CD4-positive, alpha-beta T cell treated with Interleukin-1 beta for 1 hour (primary cell): ENCODE measurements at regions not wholly inside any gene's neighbourhood (a gene's known extent, or its start where the extent isn't known, plus 50 kb on each side); places are given as distances from the start of the nearest gene placed in this dataset.

Experiments used
- DNase-seq, 2 donors: peaks; one replicate each; pipeline ENCODE4 v3.0.0-alpha.2; 2020 to 2022

DNA sequence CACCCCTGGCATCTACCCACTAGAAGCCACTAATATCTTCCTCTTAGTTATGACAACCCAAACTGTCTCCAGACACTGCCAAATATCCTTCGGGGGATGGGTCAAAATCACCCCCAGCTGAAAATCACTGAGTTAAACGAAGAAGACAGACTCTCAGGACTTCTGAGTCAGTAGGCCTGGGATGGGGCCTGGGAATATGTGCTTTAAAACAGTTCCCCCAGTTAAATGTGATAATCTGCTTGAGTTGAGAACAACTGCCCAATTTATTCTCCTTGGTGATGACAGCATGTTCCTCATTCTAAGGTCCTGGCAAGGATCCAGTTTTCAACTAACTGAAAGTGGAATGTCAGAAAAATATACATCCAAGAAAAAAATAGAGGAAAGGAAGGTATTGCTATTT lies 52.4 kb downstream of the CBLL2 start:
- no peak for DNase-seq

DNA sequence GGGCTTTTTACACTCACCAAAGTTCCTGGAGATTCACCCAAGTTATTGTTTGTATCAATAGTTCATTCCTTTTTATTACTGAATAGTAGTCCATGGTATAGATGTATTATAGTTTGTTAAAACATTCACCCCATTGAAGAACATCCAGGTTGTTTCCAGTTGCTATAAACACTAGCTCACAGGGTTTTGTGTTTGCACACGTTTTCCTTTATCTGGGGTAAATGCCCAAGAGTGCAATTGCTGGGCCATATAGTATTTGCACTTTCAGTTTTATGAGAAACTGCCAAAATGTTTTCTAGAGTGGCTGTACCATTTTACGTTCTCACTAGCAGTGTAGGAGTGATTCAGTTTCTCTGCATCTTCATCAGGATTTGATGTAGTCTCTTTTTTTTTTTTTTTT lies 57.1 kb downstream of the CBLL2 start:
- no peak for DNase-seq

DNA sequence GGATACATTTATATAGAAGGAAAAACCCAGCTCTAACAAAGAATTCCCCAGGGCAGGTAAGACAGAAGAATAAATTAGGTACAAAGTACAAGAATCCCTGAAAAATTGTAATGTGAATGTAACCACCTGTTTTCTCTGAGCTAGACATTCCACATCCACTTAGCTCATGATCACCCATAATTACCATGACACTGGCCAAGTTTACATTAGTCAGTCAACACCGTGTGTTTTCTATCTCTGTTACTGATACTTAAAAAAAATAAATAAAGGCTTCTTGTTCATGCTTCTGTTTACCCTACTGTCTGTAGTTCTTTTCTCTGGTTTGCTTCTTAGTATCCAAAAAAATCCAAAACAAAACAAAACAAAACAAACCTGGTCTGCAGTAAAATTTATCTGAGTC lies 66.0 kb downstream of the CBLL2 start:
- DNase-seq = no peak

DNA sequence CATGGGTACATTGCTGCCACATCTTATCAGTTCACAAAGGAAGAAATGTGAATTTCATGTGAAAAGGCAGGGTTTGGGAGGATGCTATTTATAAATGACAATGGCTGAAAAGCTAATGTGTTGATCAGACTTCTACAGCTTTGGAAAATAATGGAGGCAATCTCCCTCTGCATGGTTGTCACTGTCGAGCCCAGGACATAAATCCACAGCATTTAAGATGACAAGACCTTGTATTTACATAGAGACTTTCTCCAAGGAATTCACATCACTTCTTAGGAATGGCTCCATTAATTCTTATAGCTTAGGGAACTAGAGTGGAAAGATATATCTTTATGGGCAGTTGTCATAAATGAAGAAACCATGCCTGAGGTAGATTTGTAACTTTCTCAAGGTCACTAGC lies 66.7 kb downstream of the CBLL2 start:
- DNase-seq = no peak

DNA sequence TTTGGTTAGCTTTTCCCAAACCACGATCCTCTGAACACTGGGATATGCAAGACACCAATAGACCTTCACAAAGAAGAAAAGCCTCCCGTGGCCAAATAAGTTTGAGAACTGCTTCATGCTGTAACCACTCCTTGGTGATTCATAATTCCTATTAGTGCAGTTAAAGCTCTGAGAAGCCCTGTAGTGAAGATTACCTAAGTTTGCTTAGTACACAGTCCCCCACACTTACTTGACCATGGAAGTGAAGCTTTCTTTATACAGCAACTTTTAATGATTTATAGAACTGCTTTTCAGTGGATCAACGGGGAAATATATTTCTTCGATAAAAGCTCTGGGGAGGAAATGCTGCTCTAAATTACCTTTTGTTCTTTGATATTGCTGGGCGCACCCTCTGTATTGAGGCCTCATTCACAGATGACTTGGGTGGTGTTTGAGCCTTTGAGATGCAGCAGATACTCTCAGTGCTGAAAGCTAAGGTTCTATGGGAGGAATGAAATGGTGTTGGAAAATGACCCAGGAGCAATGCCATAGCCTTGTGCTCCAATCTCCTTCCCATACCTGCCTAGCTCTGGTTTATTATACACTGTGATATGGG lies 67.4 kb downstream of the CBLL2 start:
- no peak for DNase-seq

DNA sequence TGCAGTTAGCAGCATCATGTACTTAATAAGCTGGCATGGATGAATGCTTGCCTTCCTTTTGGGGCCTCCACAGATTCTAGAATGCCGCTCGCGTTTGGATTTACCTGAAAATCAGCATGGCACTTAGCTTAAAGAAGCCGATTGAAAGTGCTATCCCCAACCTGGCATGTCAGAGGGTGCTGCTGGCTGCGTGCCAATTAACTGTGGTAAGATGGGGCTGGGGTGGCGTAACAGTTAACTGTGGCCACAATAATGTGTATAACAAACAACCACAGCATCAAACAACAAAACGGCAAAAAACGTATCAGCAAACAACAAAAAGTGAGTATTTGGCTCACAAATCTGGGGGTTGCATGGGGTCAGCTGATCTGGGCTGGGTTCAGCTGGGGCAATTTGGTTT lies 70.5 kb downstream of the CBLL2 start:
- DNase-seq = no peak

DNA sequence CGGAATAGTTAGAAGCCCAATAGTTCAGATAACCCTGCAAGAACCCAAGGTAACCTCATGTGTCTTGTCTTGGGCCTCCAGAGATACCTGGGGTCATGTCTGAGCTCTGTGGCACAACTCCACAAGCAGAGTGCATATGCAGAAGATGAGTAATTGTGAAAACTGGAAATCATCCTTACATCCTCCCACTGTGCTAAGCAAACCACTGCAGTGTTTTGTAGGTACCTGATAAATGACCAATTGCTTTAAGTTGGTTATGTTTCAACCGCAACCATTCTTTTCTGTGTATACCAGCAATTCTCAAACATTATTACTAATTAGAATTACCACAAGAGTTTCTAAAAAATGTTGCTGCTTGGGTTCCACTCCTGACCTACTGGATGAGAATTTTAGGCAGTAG lies 73.2 kb downstream of the CBLL2 start:
- no peak for DNase-seq

DNA sequence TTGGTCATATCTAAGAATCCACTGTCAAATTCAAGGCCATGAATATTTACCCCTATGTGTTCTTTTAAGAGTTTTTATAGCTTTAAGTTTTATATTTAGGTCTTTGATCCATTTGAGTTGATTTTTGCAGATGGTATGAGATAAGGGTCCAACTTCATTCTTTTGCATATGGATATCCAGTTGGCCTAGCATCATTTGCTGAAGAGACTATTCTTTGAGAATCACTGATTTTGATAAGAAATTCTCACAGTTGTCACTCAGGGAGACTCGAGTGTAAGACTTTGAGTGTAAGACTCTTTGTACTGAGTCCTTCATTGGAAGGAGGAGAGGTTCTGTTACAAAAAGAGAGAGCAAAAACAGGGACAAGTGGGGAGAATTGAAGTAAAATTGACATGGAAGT lies 74.8 kb downstream of the CBLL2 start:
- no peak for DNase-seq

DNA sequence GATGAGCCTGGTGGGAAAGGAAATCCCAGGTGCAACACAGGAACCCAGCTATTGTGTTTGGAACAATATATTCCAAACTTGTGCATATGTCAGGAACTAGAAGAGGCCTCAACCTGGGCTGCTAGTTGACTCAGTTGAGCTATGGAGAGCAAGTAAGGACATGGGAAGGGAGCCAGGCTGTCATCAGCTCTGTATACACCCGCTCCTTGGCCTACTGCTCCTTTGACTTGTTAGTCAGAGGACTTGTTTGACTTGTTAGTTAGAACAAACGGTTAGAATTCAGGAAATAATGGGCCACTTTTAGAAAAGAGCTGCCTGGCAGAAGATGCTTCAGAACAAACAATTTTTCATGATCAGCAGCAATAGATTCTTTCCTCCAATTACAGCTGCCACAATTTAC lies 76.4 kb downstream of the CBLL2 start:
- no peak for DNase-seq

DNA sequence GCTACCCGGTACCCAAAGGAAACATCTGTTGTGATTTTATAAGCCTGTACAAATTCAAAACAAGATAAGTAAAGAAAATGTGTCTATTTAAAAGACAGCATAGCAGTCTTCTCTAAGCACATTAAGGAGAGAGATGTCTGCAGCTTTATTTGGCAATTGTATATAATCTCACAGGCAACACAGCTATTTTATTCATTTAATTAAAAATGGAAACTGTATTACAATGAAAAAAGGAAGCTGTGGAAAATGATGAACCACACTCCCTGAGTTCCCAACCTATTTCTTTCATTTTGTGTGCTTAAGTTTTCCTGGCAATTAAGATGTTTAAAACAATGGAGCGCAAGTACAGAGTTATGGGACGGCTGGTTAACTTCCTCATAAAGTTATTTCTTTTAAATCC lies 78.4 kb downstream of the CBLL2 start:
- DNase-seq = no peak

DNA sequence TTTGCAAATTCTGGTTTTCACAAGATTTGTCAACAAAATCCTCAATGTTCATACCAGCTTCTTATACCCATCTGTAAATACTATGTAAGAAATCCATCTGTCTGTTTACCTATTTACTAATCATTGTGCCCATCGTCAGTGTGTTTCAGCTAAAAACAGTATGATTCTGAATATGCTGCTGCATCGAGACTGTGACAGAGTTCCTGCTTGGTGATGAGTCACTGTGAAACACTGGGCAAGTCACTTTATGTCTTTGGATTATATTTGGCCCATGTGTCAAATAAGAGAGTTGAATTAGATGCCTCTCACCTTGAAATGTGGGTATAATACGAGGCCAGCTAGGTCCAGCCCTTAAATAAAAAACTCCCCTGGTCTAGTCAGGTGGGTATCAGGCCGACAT lies 79.3 kb downstream of the CBLL2 start:
- DNase-seq = no peak

DNA sequence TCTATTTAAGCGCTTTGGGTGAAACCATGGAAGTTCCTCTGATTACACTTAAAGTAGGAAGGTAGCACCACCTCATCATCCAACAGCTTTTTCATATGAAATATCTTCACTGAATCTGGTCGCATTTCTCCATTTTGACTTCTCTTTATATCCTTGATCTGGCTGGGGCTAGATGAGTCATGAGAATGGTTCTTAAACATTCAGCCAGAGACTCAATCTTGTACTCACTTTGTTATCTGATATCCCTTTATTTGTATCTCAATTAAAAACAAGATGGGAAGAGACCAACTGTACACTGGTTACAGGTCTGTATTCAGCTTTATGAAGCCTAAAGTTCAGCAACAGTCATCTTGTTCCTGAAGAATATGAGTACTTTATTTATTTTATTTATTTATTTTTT lies 84.9 kb downstream of the CBLL2 start:
- no peak for DNase-seq

DNA sequence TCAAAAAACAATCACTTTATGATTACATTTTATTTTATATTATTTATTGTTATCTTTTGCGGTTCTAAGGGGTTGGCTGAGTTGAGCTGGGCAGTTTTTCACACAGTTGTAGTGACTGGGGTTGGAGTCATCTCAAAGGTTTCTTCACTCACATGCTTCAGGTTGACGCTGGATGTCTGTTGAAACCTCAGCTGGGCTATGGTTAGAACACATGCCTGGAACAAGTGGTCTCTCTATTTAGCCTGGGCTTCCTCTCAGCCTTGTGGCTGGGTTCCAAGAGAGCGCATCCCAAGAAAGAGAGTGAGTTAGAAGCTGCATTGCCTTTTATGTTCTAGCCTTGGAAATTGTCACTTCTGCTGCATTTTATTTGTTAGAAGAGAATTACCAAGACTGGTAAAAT lies 87.4 kb downstream of the CBLL2 start:
- DNase-seq = no peak

DNA sequence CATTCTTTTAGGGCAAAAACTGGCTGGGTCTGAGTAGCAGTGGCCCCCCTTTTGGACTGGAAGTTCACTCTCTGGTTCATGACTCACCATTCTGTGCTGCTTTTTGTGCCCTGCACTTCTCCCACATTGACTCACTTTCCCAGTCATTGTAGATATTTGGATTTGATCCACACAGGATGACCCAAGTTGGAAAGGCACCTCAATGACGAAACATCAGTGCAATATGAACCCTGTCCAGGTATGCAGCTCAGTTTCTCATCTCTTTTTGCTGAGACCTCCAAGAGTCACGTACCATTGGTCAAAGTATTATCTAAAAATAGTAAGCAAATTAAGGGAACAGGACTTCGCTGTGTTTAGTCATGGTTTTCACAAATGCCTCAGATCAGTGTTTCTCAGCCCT lies 92.7 kb downstream of the CBLL2 start:
- no peak for DNase-seq

DNA sequence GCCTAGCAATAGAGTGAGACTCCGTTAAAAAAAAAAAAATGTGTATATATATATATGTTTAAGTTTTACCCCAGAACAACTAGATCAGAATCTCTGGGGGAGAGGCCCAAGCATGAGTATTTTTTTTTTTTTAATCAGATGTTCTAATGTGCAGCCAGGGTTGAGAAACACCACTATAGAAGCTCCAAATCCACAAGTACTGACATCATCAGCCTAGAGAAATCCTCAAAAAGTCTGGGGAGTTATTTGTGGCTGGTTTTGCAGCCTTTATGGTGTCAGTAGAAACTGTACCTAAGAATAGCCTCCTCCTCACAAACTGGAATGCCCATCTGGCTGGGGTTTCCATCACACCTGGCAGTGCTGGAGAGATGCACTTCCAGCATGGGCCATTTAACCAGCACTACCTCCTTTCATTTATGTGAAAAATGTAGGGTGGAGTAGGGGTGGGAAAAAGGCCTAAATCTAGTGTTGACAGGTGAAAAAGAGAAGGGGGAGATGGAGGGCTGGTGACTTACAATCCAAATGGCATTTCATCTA lies 93.5 kb downstream of the CBLL2 start:
- DNase-seq = no peak

DNA sequence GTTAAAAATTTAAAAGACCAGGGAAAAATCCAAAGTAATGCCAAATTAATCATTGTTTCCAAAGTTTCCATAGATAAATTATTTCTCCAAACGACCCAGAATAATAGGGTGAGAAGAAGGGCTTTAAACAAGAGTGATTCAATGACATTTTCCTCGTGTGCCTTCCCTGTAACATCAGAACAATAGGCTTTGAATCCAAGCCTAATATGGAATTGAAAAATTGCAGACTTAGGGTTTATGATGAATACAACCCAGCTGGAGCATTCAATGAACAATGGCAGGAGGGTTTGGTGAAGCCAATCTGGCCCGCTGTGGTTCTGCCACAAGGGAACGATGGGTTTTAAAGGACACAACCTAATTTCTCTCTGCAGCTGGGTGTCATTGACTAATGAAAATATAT lies 94.2 kb downstream of the CBLL2 start:
- DNase-seq = no peak

DNA sequence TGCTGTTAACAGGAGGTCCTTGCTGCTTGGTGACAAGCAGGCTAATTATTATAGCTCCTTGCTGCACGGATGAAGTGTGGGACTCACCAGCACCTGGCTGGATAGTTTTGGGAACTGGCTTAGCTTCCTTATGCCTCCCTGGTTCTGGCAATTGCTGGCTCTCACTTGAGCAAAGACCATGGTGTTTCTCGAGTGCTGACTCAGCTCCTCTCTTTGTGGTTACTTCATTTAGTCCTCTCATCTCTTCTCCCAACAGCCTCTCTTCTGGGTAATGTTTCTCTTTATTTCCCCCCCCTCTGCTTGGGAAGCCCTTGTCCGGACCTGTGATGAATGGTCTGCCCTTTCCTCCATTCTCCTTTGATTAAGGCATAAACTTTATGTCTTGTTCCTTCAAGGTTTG lies 100.4 kb downstream of the CBLL2 start:
- no peak for DNase-seq

DNA sequence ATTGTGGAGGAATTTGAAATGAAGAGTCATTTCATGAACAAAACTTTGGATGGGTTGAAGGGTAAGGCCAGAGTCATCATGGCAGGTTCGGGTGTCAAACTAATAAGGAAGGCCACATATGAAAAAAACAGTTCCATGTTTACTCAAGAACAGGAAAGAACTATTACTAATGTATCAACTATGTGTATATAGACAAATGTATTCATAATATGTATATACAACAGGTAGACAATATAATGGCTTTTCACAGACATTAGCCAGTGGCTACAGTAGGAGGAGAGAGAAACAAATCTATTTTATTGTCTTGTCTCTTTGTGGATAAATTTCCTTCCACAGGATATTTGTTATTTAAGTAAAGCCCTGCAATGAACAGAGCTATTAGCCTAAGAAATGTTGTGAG lies 101.1 kb downstream of the CBLL2 start:
- no peak for DNase-seq

DNA sequence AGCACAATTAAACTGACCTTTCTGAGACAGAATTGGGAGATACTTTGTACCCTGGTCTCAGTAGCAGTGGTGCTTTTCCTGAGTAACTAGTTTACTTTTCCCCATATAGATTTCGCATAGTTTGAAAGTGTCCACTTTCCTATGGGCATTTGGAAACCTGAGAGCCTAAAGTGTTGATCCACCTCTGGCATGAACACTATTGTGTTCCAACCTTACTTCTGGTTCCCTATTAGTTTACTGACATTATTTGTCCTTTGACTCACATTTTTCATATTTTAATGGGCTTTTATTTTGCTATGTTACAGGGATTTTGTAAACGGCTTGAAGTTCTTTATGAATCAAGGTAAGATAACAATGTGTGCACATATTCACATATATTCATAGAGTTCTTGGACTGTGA lies 103.7 kb downstream of the CBLL2 start:
- DNase-seq = no peak

DNA sequence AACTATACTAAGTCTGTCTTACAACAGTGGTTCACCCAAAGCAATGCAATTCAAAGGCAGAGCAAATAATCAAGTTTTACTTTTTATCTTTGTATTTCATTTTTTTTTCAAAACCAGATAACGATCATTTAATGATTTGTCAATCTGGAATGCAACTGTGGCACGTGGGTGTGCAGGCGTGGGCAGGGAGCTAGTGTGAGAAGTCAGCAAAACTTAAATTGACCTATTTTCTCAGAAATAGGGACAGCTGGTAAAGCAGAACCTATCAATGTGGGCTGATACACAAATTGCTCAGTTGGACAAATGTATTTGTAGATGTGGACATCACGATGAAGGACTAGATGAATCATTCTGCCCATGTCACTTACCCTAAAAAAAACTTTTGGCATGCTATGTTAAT lies 105.6 kb downstream of the CBLL2 start:
- DNase-seq = no peak

DNA sequence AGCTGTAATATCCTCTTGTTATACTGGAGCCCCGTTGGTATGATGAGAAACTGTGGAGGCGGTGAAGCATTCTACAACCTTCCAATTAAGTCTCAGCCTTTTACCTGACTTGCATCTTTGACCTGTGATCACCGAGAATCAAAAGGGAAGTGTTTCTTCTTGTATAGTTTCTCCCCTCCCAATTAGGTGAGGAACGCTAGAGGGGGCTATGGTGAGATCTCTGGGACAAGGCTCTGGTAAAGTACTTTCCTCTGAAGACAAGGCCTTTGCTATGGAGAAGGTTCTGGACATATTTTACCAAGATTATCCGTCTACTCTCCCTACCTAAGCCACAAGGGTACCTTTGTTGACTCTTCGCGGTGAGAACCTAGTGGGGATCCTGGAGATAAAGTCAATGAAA lies 111.3 kb downstream of the CBLL2 start:
- no peak for DNase-seq

DNA sequence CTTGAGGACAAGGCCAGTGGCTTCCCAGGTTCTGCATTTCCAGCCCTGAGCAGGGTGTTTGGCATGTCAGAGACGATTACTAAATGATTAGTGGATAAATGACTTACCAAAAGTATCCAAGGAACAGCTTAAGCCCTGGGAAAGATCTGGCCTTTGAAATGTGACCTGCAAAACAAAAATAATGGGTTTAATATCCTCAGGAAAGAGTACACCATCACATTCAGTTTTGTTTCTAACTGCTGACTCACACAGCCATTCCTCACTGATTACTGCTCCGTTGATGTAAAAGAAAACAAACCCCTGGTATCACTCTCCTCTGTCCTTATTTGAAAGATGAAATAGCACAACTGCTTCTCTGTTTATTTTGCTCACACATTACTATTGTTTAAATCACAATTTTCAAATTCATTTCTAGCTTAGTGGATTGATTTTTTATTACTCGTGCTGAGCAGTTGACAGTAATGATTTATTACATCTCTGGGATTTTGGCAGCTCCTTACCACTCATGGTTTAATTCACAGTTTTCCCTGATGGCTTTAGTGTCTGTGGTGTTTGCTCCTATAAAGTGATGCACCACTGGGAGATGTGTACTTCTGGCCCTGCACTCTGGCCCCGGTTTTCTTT lies 117.0 kb downstream of the CBLL2 start:
- DNase-seq = no peak

DNA sequence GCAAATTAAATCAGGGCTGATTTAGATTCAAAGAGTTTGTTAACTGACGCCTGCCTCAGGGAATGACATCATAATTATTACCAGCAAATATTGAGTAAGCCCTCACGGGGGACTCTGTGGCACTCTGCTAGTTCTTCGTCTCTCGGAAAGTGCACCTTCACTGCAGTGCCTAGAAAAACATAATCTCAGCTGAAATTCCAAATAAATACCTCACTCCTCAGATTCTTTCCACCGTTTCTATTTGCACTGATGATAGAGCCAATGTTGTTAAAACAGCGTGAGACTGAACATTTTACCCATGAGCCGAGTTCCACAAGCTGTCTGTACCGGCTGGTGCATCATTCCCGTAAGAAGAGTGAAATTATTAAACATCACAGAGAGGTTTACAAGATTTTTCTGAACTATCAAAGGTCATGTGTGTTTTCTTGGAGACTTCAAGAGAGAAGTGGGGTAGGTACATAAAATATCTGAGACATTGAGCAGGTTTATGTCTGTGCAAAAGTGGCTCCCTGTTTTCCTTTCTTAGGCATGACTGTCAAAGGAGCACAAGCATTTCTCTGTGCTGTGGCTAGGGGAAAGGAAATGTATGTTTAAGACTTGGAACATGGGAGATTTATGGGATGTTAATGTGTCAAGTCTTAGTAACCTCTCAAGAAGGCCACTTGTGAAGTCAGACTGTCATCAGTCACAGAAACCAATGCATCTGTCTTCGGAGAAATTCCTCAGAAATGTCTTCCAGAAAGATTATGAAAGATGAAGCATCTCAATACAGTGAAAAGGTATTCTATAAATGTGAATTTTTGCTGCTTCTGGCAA lies 119.6 kb downstream of the CBLL2 start:
- no peak for DNase-seq

DNA sequence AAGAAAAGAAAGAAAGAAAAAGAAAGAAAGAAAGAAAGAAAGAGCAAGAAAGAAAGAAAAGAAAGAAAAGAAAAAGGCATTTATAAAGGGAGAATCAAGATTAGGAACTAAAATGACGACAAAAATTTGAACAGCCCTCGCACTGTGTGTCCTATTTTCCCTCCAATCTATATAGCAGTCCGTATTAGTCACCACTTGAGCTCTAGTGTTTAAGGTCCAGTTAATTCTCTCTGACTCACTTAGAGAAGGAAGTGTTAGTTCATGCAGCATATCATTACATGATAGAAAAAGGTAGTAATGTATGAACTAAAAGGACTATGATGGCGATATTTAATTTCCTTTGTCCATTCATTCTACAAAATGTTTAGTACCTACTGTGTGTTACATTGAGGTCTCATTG lies 122.7 kb downstream of the CBLL2 start:
- DNase-seq = no peak
